NCI-H526 treated with DMSO at 0.1 percent for 48 hours (cell line): ENCODE measurements at regions not wholly inside any gene's neighbourhood (a gene's known extent, or its start where the extent isn't known, plus 50 kb on each side); places are given as distances from the start of the nearest gene placed in this dataset.
"Not testable (repeated sequence)": the region's sequence is repeated elsewhere in the genome, so short reads cannot be mapped to it uniquely, and the experiment has no call there.

Experiments used
- DNase-seq: peaks from one replicate; lab custom pipeline; 2025; lab: John Stamatoyannopoulos, UW

- DNase-seq: no peak
These were observed 1462.1 kb downstream of the DPP10 start for GRCh38 chr2:115904516-115904915.

- DNase-seq: no peak
These were observed 1466.3 kb downstream of the DPP10 start for GRCh38 chr2:115908731-115909130.

GRCh38 chr2:115910270-115910669, 1467.8 kb downstream of the DPP10 start:
- DNase-seq: no peak

GRCh38 chr2:115913921-115914320, 1471.5 kb downstream of the DPP10 start:
- no peak for DNase-seq

- DNase-seq: no peak
These were observed 1479.1 kb downstream of the DPP10 start for GRCh38 chr2:115921541-115921940.

- DNase-seq: no peak
These were observed 1497.5 kb downstream of the DPP10 start for GRCh38 chr2:115939902-115940301.

GRCh38 chr2:115942800-115943199, 1500.4 kb downstream of the DPP10 start:
- no peak for DNase-seq

GRCh38 chr2:115946341-115946740, 1503.9 kb downstream of the DPP10 start:
- DNase-seq: no peak

GRCh38 chr2:115946891-115947290, 1504.5 kb downstream of the DPP10 start:
- DNase-seq: no peak

GRCh38 chr2:115976916-115977315, 1534.5 kb downstream of the DPP10 start:
- DNase-seq: no peak

- DNase-seq: no peak
These were observed 1556.6 kb downstream of the DPP10 start for GRCh38 chr2:115999039-115999438.

- DNase-seq: no peak
These were observed 1580.6 kb downstream of the DPP10 start for GRCh38 chr2:116023026-116023425.

GRCh38 chr2:116038758-116039157, 1596.3 kb downstream of the DPP10 start:
- not testable (repeated sequence) for DNase-seq

- no peak for DNase-seq
These were observed 1600.1 kb downstream of the DPP10 start for GRCh38 chr2:116042530-116042929.

- DNase-seq: no peak
These were observed 1615.1 kb downstream of the DPP10 start for GRCh38 chr2:116057538-116057937.

GRCh38 chr2:116061023-116061422, 1618.6 kb downstream of the DPP10 start:
- DNase-seq: no peak

- DNase-seq: no peak
These were observed 1631.3 kb downstream of the DPP10 start for GRCh38 chr2:116073731-116074130.

- DNase-seq: no peak
These were observed 1631.7 kb downstream of the DPP10 start for GRCh38 chr2:116074161-116074560.

GRCh38 chr2:116088236-116088635, 1645.8 kb downstream of the DPP10 start:
- no peak for DNase-seq

- no peak for DNase-seq
These were observed 1651.8 kb downstream of the DPP10 start for GRCh38 chr2:116094196-116094595.

GRCh38 chr2:116095636-116096035, 1653.2 kb downstream of the DPP10 start:
- DNase-seq: no peak

GRCh38 chr2:116098049-116098448, 1655.6 kb downstream of the DPP10 start:
- no peak for DNase-seq

- no peak for DNase-seq
These were observed 1667.0 kb downstream of the DPP10 start for GRCh38 chr2:116109471-116109870.

GRCh38 chr2:116117845-116118244, 1675.4 kb downstream of the DPP10 start:
- DNase-seq: no peak

- DNase-seq: no peak
These were observed 1681.7 kb upstream of the DDX18 start for GRCh38 chr2:116132833-116133232.
